ENCODE measurements at regions not wholly inside any gene's neighbourhood (a gene's known extent, or its start where the extent isn't known, plus 50 kb on each side); places are given as distances from the start of the nearest gene placed in this dataset.
"Not testable (repeated sequence)": the region's sequence is repeated elsewhere in the genome, so short reads cannot be mapped to it uniquely, and the experiment has no call there.

DNA sequence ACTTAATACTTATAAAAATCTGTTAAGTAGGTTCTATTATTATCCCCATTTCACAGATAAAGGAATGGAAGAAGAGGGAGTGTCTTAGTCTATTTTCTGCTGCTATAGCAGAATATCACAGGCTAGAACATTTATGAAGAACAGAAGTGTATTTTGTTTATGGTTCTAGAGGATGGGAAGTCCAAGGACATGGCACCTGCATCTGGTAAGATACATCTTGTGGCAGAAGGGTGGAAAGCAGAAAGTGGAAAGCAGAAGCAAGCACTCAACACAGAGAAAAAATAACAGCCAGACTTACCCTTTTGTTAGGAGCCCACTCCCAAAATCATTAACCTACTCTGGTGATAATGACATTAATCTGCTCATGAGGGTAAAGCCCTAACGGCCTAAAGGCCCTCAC, 422.4 kb downstream of the NPIPA8 start:
- Histone ChIP-seq H3K27ac (no peak overlapping the region), H3K9me3 (replicated peaks) (no peaks in the 10 kb centered on the region), H3K4me3 (no peak overlapping the region), H3K36me3 (no peaks in the 10 kb centered on the region), H3K4me1 (replicated peaks) (no peaks in the 10 kb centered on the region), H3K27me3 (replicated peaks) (no peaks in the 10 kb centered on the region)
- DNase-seq (ENCODE audit: low read depth in 1 of 2, low spot score in 2 of 2) = no peak

DNA sequence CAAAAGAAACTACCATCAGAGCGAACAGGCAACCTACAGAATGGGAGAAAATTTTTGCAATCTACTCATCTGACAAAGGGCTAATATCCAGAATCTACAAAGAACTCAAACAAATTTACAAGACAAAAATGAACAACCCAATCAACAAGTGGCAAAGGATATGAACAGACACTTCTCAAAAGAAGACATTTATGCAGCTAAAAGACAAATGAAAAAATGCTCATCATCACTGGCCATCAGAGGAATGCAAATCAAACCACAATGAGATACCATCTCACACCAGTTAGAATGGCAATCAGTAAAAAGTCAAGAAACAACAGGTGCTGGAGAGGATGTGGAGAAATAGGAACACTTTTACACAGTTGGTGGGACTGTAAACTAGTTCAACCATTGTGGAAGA, 425.0 kb downstream of the NPIPA8 start:
- not testable (repeated sequence) for H3K9me3 ChIP-seq (replicated peaks); H3K36me3 ChIP-seq; H3K27ac ChIP-seq; H3K4me1 ChIP-seq (replicated peaks); H3K4me3 ChIP-seq; H3K27me3 ChIP-seq (replicated peaks); DNase-seq (ENCODE audit: low read depth in 1 of 2, low spot score in 2 of 2)

DNA sequence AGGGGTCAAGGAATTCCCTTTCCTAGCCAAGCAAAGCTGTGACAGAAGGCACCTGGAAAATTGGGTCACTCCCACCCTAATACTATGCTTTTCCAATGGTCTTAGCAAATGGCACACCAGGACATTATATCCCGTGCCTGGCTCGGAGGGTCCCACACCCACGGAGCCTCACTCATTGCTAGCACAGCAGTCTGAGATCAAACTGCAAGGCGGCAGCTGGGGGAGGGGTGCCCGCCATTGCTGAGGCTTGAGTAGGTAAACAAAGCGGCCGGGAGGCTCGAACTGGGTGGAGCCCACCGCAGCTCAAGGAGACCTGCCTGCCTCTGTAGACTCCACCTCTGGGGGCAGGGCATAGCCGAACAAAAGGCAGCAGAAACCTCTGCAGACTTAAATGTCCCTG, 429.9 kb downstream of the NPIPA8 start:
- not testable (repeated sequence) for H3K36me3 ChIP-seq; H3K27ac ChIP-seq; H3K9me3 ChIP-seq (replicated peaks); H3K4me1 ChIP-seq (replicated peaks); DNase-seq (ENCODE audit: low read depth in 1 of 2, low spot score in 2 of 2); H3K4me3 ChIP-seq; H3K27me3 ChIP-seq (replicated peaks)

DNA sequence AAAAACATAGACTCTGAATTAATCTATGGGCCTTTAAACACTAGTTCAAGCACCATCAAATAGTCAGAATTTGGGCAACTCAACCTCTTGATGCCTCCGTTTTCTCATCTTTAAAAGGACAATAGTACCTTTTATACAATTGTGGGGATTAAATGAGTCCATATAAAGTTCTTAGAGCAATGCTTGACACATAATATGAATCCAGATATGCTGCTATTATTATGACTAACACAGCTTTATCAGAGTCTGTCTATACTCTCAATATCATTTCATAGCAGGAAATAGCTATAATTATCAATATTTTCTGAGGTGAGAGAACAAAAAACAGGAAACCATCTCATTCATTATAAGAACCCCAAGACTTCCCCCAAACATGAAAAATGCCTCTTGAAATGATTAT, 430.5 kb upstream of the XYLT1 start:
- no peak for DNase-seq (ENCODE audit: low read depth in 1 of 2, low spot score in 2 of 2)
- H3K4me1 ChIP-seq (replicated peaks) = no peaks in the 10 kb centered on the region
- H3K4me3 ChIP-seq = no peak overlapping the region
- no peaks in the 10 kb centered on the region for H3K36me3 ChIP-seq
- no peaks in the 10 kb centered on the region for H3K9me3 ChIP-seq (replicated peaks)
- no peak overlapping the region for H3K27ac ChIP-seq
- H3K27me3 ChIP-seq (replicated peaks) = no peaks in the 10 kb centered on the region

DNA sequence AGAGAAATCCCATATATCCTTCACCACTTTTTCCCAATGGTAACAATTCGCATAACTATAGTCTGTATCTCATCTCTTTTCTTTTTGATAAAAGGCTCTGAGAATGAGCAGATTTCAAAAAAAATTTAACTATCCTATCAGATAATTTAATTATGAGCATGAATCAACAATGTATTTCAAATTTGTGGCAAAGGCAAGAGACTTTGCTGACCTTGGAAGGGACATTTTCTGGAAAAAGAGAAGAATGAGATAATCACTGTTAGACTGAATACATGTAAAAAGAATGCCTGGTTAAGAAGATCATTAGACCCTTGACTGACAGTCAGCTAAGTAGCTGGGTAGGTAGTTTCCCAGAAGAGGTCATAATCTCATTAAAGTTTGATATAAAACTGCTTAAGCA, 428.4 kb upstream of the XYLT1 start:
- no peaks in the 10 kb centered on the region for H3K27me3 ChIP-seq (replicated peaks)
- no peaks in the 10 kb centered on the region for H3K36me3 ChIP-seq
- no peak overlapping the region for H3K4me3 ChIP-seq
- H3K9me3 ChIP-seq (replicated peaks) = no peaks in the 10 kb centered on the region
- no peak for DNase-seq (ENCODE audit: low read depth in 1 of 2, low spot score in 2 of 2)
- H3K27ac ChIP-seq = no peak overlapping the region
- H3K4me1 ChIP-seq (replicated peaks) = no peaks in the 10 kb centered on the region

DNA sequence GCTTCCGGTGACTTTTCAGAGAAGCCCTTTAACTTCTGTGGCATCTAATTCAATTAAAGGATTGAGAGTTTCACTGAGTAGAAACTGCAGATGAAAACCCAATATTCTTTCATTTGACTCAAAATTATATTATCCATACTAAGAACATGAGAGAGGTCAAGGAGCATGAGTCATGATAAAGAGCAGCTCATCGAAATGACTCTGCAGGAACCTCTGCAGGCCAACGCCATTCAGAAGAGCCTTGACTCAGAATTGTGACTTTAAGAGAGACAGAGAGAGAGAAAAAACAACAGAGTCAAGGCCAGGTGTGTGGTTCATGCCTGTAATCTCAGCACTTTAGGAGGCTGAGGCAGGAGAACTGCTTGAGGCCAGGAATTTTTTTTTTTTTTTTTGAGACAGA, 417.2 kb upstream of the XYLT1 start:
- Histone ChIP-seq H3K4me1 (replicated peaks) (no peaks in the 10 kb centered on the region), H3K36me3 (no peaks in the 10 kb centered on the region), H3K4me3 (no peak overlapping the region), H3K27ac (no peak overlapping the region), H3K9me3 (replicated peaks) (no peaks in the 10 kb centered on the region), H3K27me3 (replicated peaks) (no peaks in the 10 kb centered on the region)
- no peak for DNase-seq (ENCODE audit: low read depth in 1 of 2, low spot score in 2 of 2)

DNA sequence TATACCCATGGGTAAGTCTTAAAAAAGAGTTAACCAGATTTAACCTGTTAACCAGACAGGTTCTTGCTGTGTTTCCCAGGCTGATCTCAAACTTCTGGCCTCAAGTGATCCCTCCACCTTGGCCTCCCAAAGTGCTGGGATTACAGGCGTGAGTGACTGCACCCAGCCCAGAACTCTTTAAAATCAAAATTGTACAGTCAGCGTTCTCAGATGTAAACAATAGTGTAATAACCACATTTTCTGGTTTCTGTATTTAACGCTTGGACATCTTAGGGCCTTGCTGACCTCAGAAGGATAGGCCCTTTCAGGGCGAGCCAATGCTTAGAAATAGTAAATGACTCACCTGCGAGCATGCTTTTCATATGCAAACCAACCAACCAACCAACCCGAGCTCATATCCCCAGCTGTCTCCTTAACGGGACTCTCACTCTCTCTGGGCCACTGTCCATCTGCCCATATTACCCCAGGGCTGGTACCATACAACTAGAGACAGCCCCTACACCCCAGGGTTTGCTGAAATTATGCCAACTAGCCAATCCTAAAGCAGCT, 415.0 kb upstream of the XYLT1 start:
- no peak for DNase-seq (ENCODE audit: low read depth in 1 of 2, low spot score in 2 of 2)
- no peaks in the 10 kb centered on the region for H3K9me3 ChIP-seq (replicated peaks)
- H3K4me1 ChIP-seq (replicated peaks) = no peaks in the 10 kb centered on the region
- H3K27me3 ChIP-seq (replicated peaks) = no peaks in the 10 kb centered on the region
- no peak overlapping the region for H3K4me3 ChIP-seq
- no peaks in the 10 kb centered on the region for H3K36me3 ChIP-seq
- H3K27ac ChIP-seq = no peak overlapping the region

DNA sequence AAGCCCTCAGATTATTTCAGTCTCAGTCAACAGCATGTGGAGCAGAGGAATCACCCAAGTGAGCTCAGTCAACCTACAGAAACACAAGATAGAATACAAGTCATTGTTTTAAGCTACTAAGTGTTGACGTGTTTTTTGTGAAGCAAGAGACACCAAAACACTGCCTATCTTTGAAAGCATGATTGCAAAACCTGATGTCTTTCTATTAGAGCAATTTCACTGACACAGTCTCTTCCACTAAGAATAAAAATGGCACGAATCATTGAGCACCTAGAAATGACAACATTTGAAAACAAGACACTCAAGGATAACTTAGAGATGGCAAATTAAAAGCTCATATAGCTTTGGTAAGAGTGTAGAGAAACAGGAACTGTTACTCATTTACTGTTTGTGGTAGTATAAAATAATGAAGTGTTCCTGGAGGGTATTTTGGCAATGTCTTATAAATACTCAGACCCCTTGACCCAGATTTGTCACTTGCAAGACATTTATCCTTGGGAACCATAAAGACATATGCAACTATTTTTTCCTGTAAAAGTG, 407.1 kb upstream of the XYLT1 start:
- no peak overlapping the region for H3K4me3 ChIP-seq
- H3K4me1 ChIP-seq (replicated peaks) = no peaks in the 10 kb centered on the region
- no peaks in the 10 kb centered on the region for H3K27me3 ChIP-seq (replicated peaks)
- H3K9me3 ChIP-seq (replicated peaks) = no peaks in the 10 kb centered on the region
- H3K36me3 ChIP-seq = no peaks in the 10 kb centered on the region
- no peak overlapping the region for H3K27ac ChIP-seq
- no peak for DNase-seq (ENCODE audit: low read depth in 1 of 2, low spot score in 2 of 2)

DNA sequence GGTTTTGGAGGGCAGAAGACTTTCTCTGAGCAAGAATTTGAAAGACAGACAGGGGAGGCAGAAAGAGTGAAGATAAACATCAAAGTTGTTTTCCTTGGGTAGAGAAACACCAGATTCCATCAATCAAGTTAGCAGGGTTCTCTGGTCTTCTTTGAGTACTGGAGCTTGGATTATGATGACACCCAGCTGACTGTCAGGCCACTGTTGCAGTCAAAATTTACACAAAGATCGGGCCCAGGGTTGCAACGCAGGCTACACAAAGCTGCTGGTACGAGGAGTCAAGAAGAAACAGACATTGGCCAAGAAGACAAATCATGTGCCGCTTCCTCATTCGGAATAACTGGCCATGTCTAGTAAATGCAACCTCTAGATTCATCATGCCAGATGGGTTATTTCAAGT, 396.2 kb upstream of the XYLT1 start:
- Histone ChIP-seq H3K27ac (no peak overlapping the region), H3K4me3 (no peak overlapping the region), H3K27me3 (replicated peaks) (no peaks in the 10 kb centered on the region), H3K4me1 (replicated peaks) (no peaks in the 10 kb centered on the region), H3K36me3 (no peaks in the 10 kb centered on the region), H3K9me3 (replicated peaks) (no peaks in the 10 kb centered on the region)
- DNase-seq (ENCODE audit: low read depth in 1 of 2, low spot score in 2 of 2) = no peak

DNA sequence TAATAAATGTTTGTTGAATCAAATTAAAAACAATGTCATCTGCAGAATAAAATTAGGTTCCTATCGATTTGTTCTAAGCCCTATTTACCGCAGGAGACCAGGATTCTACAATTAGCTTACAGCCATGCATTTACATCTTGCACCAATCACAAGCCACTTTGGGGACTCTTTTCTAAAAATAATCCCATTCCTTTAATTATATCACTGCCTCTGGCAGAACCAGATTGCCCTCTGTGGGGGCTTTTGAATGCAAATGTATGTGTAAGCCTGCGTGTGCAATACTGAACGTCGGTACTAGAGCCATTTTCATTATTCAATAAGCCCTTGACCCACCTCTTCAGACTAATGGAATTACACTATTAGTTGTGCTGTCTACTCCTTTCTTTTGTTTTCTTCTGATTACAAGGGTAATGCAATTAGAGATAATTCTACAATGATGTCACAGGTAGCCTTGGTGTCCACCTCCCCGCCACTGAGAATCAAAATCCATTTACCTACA, 391.3 kb upstream of the XYLT1 start:
- Histone ChIP-seq H3K4me1 (replicated peaks) (no peaks in the 10 kb centered on the region), H3K9me3 (replicated peaks) (no peaks in the 10 kb centered on the region)
- DNase-seq (ENCODE audit: low read depth in 1 of 2, low spot score in 2 of 2) = no peak

DNA sequence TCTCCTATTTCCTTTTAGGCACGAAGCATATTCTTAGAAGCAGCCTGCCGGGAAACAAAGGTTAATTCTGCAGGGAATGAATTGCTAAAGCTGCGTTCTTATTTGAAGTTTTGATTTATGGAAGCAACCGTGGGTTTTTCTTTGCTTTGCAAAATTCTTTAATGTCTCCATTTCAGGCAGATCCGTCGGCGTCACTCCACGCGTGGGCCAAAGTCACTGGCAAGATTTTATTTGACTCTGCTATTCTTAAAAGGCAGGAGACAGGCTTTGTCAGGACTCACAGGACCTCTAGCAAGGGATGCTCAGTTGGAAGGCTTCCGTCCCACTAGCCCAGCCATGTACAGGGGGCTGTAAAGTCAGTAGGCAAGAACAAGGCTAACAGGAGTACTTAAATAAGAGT, 387.3 kb upstream of the XYLT1 start:
- Histone ChIP-seq H3K4me3 (no peak overlapping the region), H3K27ac (no peak overlapping the region), H3K36me3 (no peaks in the 10 kb centered on the region), H3K4me1 (replicated peaks) (no peaks in the 10 kb centered on the region), H3K27me3 (replicated peaks) (no peaks in the 10 kb centered on the region; the same call in 1 of the 2 replicates), H3K9me3 (replicated peaks) (no peaks in the 10 kb centered on the region)
- no peak for DNase-seq (ENCODE audit: low read depth in 1 of 2, low spot score in 2 of 2)

More for the DNA sequence above, 391.3 kb upstream of the XYLT1 start:
- no peaks in the 10 kb centered on the region for H3K36me3 ChIP-seq
- no peak overlapping the region for H3K4me3 ChIP-seq
- H3K27ac ChIP-seq = no peak overlapping the region
- H3K27me3 ChIP-seq (replicated peaks) = no peaks in the 10 kb centered on the region; the same call in 1 of the 2 replicates

DNA sequence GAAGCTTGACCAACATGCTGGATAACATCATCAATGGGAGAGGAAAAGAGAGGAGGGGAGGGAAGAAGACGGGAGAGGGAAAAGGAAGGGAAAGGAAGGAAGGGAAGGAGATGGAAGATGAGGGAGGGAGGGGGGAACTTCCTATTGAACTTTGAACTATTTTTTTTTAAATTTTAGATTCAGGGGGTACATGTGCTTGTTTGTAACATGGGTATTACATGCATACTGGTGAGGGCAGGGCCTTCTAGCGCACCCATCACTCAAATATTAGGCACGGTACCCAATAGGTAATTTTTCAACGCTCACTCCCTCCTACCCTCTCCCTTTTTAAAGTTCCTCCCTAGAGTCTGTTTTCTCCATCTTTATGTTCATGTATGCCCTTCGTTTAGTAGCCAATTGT, 383.2 kb upstream of the XYLT1 start:
- Histone ChIP-seq H3K4me1 (replicated peaks) (no peaks in the 10 kb centered on the region), H3K27ac (no peak overlapping the region), H3K27me3 (replicated peaks) (no peaks in the 10 kb centered on the region; the same call in 1 of the 2 replicates), H3K9me3 (replicated peaks) (no peaks in the 10 kb centered on the region), H3K36me3 (no peaks in the 10 kb centered on the region), H3K4me3 (no peak overlapping the region)
- DNase-seq (ENCODE audit: low read depth in 1 of 2, low spot score in 2 of 2) = no peak

DNA sequence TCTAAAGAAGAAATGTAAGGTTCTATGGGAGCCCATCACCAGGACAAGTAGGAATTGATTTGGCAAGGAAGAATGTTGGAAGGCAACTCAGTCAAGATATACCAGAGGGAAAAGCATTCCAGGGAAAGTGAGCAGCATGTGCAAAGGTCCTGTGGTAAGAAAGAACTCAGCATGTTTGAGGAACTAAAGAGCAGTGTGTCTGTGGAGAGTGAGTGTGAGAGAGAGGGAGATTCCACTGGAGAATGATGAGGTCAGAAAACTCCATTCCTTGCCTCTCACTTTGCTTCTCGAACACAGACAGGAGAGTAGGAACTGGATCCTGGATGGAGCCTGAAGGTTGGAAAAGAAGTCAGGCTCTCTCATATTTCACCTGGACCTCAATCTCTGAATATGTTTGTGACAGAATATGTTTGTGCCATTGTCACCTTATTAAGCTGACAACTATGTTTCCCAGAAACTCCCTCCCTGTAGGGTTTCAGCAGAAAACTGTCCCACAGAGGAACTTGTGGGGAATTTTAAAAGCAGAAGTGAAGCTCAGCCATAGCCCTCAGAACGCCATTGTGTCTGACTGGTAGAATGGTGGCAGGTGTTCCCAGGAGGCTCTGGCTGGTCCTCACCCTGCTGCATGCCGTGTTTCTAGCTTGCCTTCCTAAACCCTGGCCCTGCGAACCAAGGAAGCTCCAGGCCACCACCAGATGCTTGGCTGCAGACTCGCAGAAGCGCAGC, 382.4 kb upstream of the XYLT1 start:
- H3K9me3 ChIP-seq (replicated peaks) = no peaks in the 10 kb centered on the region
- H3K27me3 ChIP-seq (replicated peaks) = no peaks in the 10 kb centered on the region; the same call in 1 of the 2 replicates
- no peak overlapping the region for H3K27ac ChIP-seq
- no peaks in the 10 kb centered on the region for H3K36me3 ChIP-seq
- H3K4me1 ChIP-seq (replicated peaks) = no peaks in the 10 kb centered on the region
- no peak overlapping the region for H3K4me3 ChIP-seq
- no peak for DNase-seq (ENCODE audit: low read depth in 1 of 2, low spot score in 2 of 2)

DNA sequence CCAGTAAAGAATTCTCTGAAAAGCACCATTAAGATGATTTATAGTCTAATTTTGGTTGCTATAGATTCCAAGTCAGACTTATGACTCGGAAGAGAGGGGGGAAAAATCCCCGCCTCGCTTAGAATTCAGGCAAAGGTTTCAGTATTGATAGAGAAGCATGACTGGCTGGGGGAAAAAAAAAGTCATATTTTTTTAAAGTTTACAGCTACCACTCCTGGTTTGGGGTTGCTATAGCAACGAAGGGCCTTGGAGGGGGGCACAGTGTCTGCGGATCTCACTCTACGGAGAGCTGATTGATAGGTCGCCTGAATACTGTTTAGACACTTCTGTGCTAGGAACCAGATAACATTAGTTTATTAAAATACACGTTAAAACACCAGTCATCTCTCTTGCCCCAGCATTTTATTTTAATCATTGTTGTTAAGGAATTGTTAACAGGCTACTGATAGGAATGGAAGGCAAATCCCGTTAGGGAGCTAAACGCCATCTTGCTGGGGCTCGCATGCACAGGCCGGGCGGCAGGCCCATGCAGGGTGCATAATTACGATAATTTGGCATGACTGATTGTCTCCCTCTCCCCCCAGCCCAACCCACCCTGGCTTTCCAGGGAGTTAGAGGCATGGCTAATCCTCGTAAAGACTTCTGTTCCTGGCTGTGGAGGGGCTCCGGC, 380.0 kb upstream of the XYLT1 start:
- no peaks in the 10 kb centered on the region for H3K36me3 ChIP-seq
- H3K27ac ChIP-seq = no peak overlapping the region
- no peak overlapping the region for H3K4me3 ChIP-seq
- H3K27me3 ChIP-seq (replicated peaks) = no peaks in the 10 kb centered on the region
- H3K9me3 ChIP-seq (replicated peaks) = no peaks in the 10 kb centered on the region
- DNase-seq (ENCODE audit: low read depth in 1 of 2, low spot score in 2 of 2) = no peak
- no peaks in the 10 kb centered on the region for H3K4me1 ChIP-seq (replicated peaks)
